ENCODE measurements at regions not wholly inside any gene's neighbourhood (a gene's known extent, or its start where the extent isn't known, plus 50 kb on each side); places are given as distances from the start of the nearest gene placed in this dataset.
"Not testable (repeated sequence)": the region's sequence is repeated elsewhere in the genome, so short reads cannot be mapped to it uniquely, and the experiment has no call there.

- H2AFZ ChIP-seq (ENCODE audit: low read length) = no peak overlapping the region
- H3K79me2 ChIP-seq (ENCODE audit: low read length) = no peaks in the 10 kb centered on the region
- no peaks in the 10 kb centered on the region for H3K4me1 ChIP-seq (ENCODE audit: low read length)
- H4K20me1 ChIP-seq (ENCODE audit: insufficient read depth, low read depth, low read length) = no peaks in the 10 kb centered on the region
- H3K36me3 ChIP-seq (ENCODE audit: insufficient read depth, low read length) = no peaks in the 10 kb centered on the region
- no peaks in the 10 kb centered on the region for H3K27me3 ChIP-seq (ENCODE audit: low read length)
- no peak overlapping the region for H3K27ac ChIP-seq (ENCODE audit: low read length)
- no peak overlapping the region for H3K9ac ChIP-seq (ENCODE audit: low read length)
- H3K4me2 ChIP-seq (ENCODE audit: low read depth, low read length, poor library complexity, severe bottlenecking) = no peak overlapping the region
- no peaks in the 10 kb centered on the region for H3K9me2 ChIP-seq (replicated peaks; ENCODE audit: insufficient read depth, low read length)
- no peaks in the 10 kb centered on the region for H3K9me3 ChIP-seq (ENCODE audit: low read length)
- no peak for DNase-seq
- H3K4me3 ChIP-seq (ENCODE audit: low read length) = no peak overlapping the region
These were observed 149.3 kb upstream of the NOCT start for GRCh38 chr4:138866314-138866713.

GRCh38 chr4:138865765-138866164, 149.8 kb upstream of the NOCT start:
- H2AFZ ChIP-seq (ENCODE audit: low read length) = no peak overlapping the region
- H3K9ac ChIP-seq (ENCODE audit: low read length) = no peak overlapping the region
- H3K27me3 ChIP-seq (ENCODE audit: low read length) = no peaks in the 10 kb centered on the region
- H3K36me3 ChIP-seq (ENCODE audit: insufficient read depth, low read length) = no peaks in the 10 kb centered on the region
- no peaks in the 10 kb centered on the region for H3K9me2 ChIP-seq (replicated peaks; ENCODE audit: insufficient read depth, low read length)
- DNase-seq = no peak
- H4K20me1 ChIP-seq (ENCODE audit: insufficient read depth, low read depth, low read length) = no peaks in the 10 kb centered on the region
- no peaks in the 10 kb centered on the region for H3K9me3 ChIP-seq (ENCODE audit: low read length)
- no peaks in the 10 kb centered on the region for H3K79me2 ChIP-seq (ENCODE audit: low read length)
- no peak overlapping the region for H3K4me3 ChIP-seq (ENCODE audit: low read length)
- no peaks in the 10 kb centered on the region for H3K4me1 ChIP-seq (ENCODE audit: low read length)
- no peak overlapping the region for H3K27ac ChIP-seq (ENCODE audit: low read length)
- no peak overlapping the region for H3K4me2 ChIP-seq (ENCODE audit: low read depth, low read length, poor library complexity, severe bottlenecking)

GRCh38 chr4:138864961-138865720, 150.4 kb upstream of the NOCT start:
- Histone ChIP-seq H3K27ac (ENCODE audit: low read length) (no peak overlapping the region), H3K9ac (ENCODE audit: low read length) (no peak overlapping the region), H3K4me2 (ENCODE audit: low read depth, low read length, poor library complexity, severe bottlenecking) (no peak overlapping the region), H3K9me2 (replicated peaks; ENCODE audit: insufficient read depth, low read length) (no peaks in the 10 kb centered on the region), H3K27me3 (ENCODE audit: low read length) (no peaks in the 10 kb centered on the region), H3K36me3 (ENCODE audit: insufficient read depth, low read length) (no peaks in the 10 kb centered on the region), H4K20me1 (ENCODE audit: insufficient read depth, low read depth, low read length) (no peaks in the 10 kb centered on the region), H2AFZ (ENCODE audit: low read length) (no peak overlapping the region), H3K4me1 (ENCODE audit: low read length) (no peaks in the 10 kb centered on the region), H3K79me2 (ENCODE audit: low read length) (no peaks in the 10 kb centered on the region), H3K9me3 (ENCODE audit: low read length) (no peaks in the 10 kb centered on the region), H3K4me3 (ENCODE audit: low read length) (no peak overlapping the region)
- DNase-seq = no peak

GRCh38 chr4:138863160-138863559, 152.4 kb upstream of the NOCT start:
- H3K36me3 ChIP-seq (ENCODE audit: insufficient read depth, low read length) = no peaks in the 10 kb centered on the region
- H3K27me3 ChIP-seq (ENCODE audit: low read length) = no peaks in the 10 kb centered on the region
- H3K27ac ChIP-seq (ENCODE audit: low read length) = no peak overlapping the region
- no peaks in the 10 kb centered on the region for H4K20me1 ChIP-seq (ENCODE audit: insufficient read depth, low read depth, low read length)
- H3K4me1 ChIP-seq (ENCODE audit: low read length) = no peaks in the 10 kb centered on the region
- no peaks in the 10 kb centered on the region for H3K9me3 ChIP-seq (ENCODE audit: low read length)
- DNase-seq = no peak
- H3K4me3 ChIP-seq (ENCODE audit: low read length) = no peak overlapping the region
- no peaks in the 10 kb centered on the region for H3K79me2 ChIP-seq (ENCODE audit: low read length)
- H3K9ac ChIP-seq (ENCODE audit: low read length) = no peak overlapping the region
- H2AFZ ChIP-seq (ENCODE audit: low read length) = no peak overlapping the region
- H3K4me2 ChIP-seq (ENCODE audit: low read depth, low read length, poor library complexity, severe bottlenecking) = no peak overlapping the region
- no peaks in the 10 kb centered on the region for H3K9me2 ChIP-seq (replicated peaks; ENCODE audit: insufficient read depth, low read length)

GRCh38 chr4:138861135-138861534, 154.4 kb upstream of the NOCT start:
- no peaks in the 10 kb centered on the region for H4K20me1 ChIP-seq (ENCODE audit: insufficient read depth, low read depth, low read length)
- no peaks in the 10 kb centered on the region for H3K27me3 ChIP-seq (ENCODE audit: low read length)
- no peak overlapping the region for H3K9ac ChIP-seq (ENCODE audit: low read length)
- H3K9me2 ChIP-seq (replicated peaks; ENCODE audit: insufficient read depth, low read length) = no peaks in the 10 kb centered on the region
- no peak overlapping the region for H3K27ac ChIP-seq (ENCODE audit: low read length)
- H3K9me3 ChIP-seq (ENCODE audit: low read length) = no peaks in the 10 kb centered on the region
- H3K79me2 ChIP-seq (ENCODE audit: low read length) = no peaks in the 10 kb centered on the region
- H3K36me3 ChIP-seq (ENCODE audit: insufficient read depth, low read length) = no peaks in the 10 kb centered on the region
- H2AFZ ChIP-seq (ENCODE audit: low read length) = no peak overlapping the region
- no peak overlapping the region for H3K4me2 ChIP-seq (ENCODE audit: low read depth, low read length, poor library complexity, severe bottlenecking)
- no peaks in the 10 kb centered on the region for H3K4me1 ChIP-seq (ENCODE audit: low read length)
- DNase-seq = no peak
- H3K4me3 ChIP-seq (ENCODE audit: low read length) = no peak overlapping the region

- DNase-seq; H3K9me3 ChIP-seq (ENCODE audit: low read length); H3K4me2 ChIP-seq (ENCODE audit: low read depth, low read length, poor library complexity, severe bottlenecking); H3K27me3 ChIP-seq (ENCODE audit: low read length); H4K20me1 ChIP-seq (ENCODE audit: insufficient read depth, low read depth, low read length); H3K9me2 ChIP-seq (replicated peaks; ENCODE audit: insufficient read depth, low read length); H3K79me2 ChIP-seq (ENCODE audit: low read length); H3K27ac ChIP-seq (ENCODE audit: low read length); H2AFZ ChIP-seq (ENCODE audit: low read length); H3K4me3 ChIP-seq (ENCODE audit: low read length); H3K36me3 ChIP-seq (ENCODE audit: insufficient read depth, low read length); H3K9ac ChIP-seq (ENCODE audit: low read length); H3K4me1 ChIP-seq (ENCODE audit: low read length): not testable (repeated sequence)
These were observed 155.2 kb upstream of the NOCT start for GRCh38 chr4:138860357-138860756.

GRCh38 chr4:138859254-138859653, 156.3 kb upstream of the NOCT start:
- Histone ChIP-seq H3K9me3 (ENCODE audit: low read length) (no peaks in the 10 kb centered on the region), H3K27me3 (ENCODE audit: low read length) (no peaks in the 10 kb centered on the region), H3K79me2 (ENCODE audit: low read length) (no peaks in the 10 kb centered on the region), H3K9me2 (replicated peaks; ENCODE audit: insufficient read depth, low read length) (no peaks in the 10 kb centered on the region), H3K27ac (ENCODE audit: low read length) (no peak overlapping the region), H3K9ac (ENCODE audit: low read length) (no peak overlapping the region), H2AFZ (ENCODE audit: low read length) (no peak overlapping the region), H3K4me2 (ENCODE audit: low read depth, low read length, poor library complexity, severe bottlenecking) (no peak overlapping the region), H3K4me3 (ENCODE audit: low read length) (no peak overlapping the region), H4K20me1 (ENCODE audit: insufficient read depth, low read depth, low read length) (no peaks in the 10 kb centered on the region), H3K36me3 (ENCODE audit: insufficient read depth, low read length) (no peaks in the 10 kb centered on the region), H3K4me1 (ENCODE audit: low read length) (no peaks in the 10 kb centered on the region)
- no peak for DNase-seq

- no peaks in the 10 kb centered on the region for H3K4me1 ChIP-seq (ENCODE audit: low read length)
- no peaks in the 10 kb centered on the region for H3K9me3 ChIP-seq (ENCODE audit: low read length)
- H3K9ac ChIP-seq (ENCODE audit: low read length) = no peak overlapping the region
- H3K27me3 ChIP-seq (ENCODE audit: low read length) = no peaks in the 10 kb centered on the region
- no peaks in the 10 kb centered on the region for H3K36me3 ChIP-seq (ENCODE audit: insufficient read depth, low read length)
- no peak overlapping the region for H3K4me2 ChIP-seq (ENCODE audit: low read depth, low read length, poor library complexity, severe bottlenecking)
- H3K4me3 ChIP-seq (ENCODE audit: low read length) = no peak overlapping the region
- H3K9me2 ChIP-seq (replicated peaks; ENCODE audit: insufficient read depth, low read length) = no peaks in the 10 kb centered on the region
- DNase-seq = no peak
- H4K20me1 ChIP-seq (ENCODE audit: insufficient read depth, low read depth, low read length) = no peaks in the 10 kb centered on the region
- H2AFZ ChIP-seq (ENCODE audit: low read length) = no peak overlapping the region
- no peak overlapping the region for H3K27ac ChIP-seq (ENCODE audit: low read length)
- no peaks in the 10 kb centered on the region for H3K79me2 ChIP-seq (ENCODE audit: low read length)
These were observed 157.2 kb upstream of the NOCT start for GRCh38 chr4:138858419-138858818.

All from Karpas-422 (cell line).